Activated B cell treated with CpG ODN at 0.5 μM for 24 hours (primary cell): ENCODE measurements at regions not wholly inside any gene's neighbourhood (a gene's known extent, or its start where the extent isn't known, plus 50 kb on each side); places are given as distances from the start of the nearest gene placed in this dataset.

Source experiments
- ATAC-seq: fragments of 200-7000 bp; cut with Tn5 transposase; one replicate; pipeline ENCODE4 v1.10.0; 2021; ENCODE audit warnings: low read depth, mild to moderate bottlenecking, moderate library complexity
- CTCF ChIA-PET: fragments of 350-600 bp; sonication (Branson Sonifier 250); formaldehyde crosslinking; loops from one replicate; lab custom pipeline; 2021; ENCODE audit warnings: antibody characterized with exemption; lab: Charles Lee
- POLR2A ChIA-PET: fragments of 350-600 bp; sonication (Branson Sonifier 250); formaldehyde crosslinking; loops from one replicate; lab custom pipeline; 2021; ENCODE audit warnings: antibody characterized with exemption; lab: Charles Lee
- DNase-seq: peaks from one replicate; pipeline ENCODE4 v3.0.0; 2022
- H3K27ac Mint-ChIP-seq: one replicate; pipeline ENCODE4 v1.8.0; 2020; ENCODE audit warnings: mixed read lengths
- H3K27me3 Mint-ChIP-seq: one replicate; pipeline ENCODE4 v1.8.0; 2021; ENCODE audit warnings: mixed read lengths
- H3K36me3 Mint-ChIP-seq: one replicate; pipeline ENCODE4 v1.8.0; 2021; ENCODE audit warnings: low read depth, mixed read lengths
- H3K4me1 Mint-ChIP-seq: one replicate; pipeline ENCODE4 v1.8.0; 2021; ENCODE audit warnings: mixed read lengths
- H3K4me3 Mint-ChIP-seq: one replicate; pipeline ENCODE4 v1.8.0; 2020; ENCODE audit warnings: mild to moderate bottlenecking, mixed read lengths
- H3K9me3 Mint-ChIP-seq: one replicate; pipeline ENCODE4 v1.8.0; 2020; ENCODE audit warnings: mixed read lengths
- CTCF ChIP-seq: fragments of 200-600 bp; IDR thresholded peaks from one replicate; pipeline ENCODE4 v1.8.0; 2022; ENCODE audit warnings: antibody characterized with exemption, mild to moderate bottlenecking
- intact Hi-C: fragments of 100-400 bp; cut with micrococcal nuclease; formaldehyde crosslinking; loops from one replicate; pipeline ENCODE4 v1.15.1; 2024

DNA sequence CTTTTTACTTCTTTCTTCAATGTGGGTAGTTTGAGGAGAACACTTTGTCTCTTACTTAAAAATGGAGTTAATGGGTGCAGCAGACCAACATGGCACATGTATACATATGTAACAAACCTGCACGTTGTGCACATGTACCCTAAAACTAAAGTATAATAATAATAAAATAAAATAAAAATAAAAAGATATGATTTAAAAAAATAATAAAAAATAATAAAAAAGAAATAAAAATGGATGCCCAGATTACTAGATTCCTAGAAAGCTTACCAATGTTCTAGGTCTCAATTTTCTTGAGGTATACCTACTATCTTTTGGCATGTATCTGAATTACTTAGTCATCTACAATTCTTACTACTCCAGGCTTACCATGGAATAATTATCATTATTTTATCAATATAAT, 2001.6 kb upstream of the CDH9 start:
- H3K27ac Mint-ChIP-seq = no peak overlapping the region
- CTCF ChIA-PET = no interaction called here
- no peak for DNase-seq
- intact Hi-C loops = no loop called here
- no peak overlapping the region for H3K4me3 Mint-ChIP-seq
- H3K36me3 Mint-ChIP-seq = no peaks in the 10 kb centered on the region
- H3K27me3 Mint-ChIP-seq = no peaks in the 10 kb centered on the region
- ATAC-seq = no peak
- H3K4me1 Mint-ChIP-seq = no peaks in the 10 kb centered on the region
- H3K9me3 Mint-ChIP-seq = no peaks in the 10 kb centered on the region
- TF ChIP-seq CTCF = no peak
- POLR2A ChIA-PET = no interaction called here

DNA sequence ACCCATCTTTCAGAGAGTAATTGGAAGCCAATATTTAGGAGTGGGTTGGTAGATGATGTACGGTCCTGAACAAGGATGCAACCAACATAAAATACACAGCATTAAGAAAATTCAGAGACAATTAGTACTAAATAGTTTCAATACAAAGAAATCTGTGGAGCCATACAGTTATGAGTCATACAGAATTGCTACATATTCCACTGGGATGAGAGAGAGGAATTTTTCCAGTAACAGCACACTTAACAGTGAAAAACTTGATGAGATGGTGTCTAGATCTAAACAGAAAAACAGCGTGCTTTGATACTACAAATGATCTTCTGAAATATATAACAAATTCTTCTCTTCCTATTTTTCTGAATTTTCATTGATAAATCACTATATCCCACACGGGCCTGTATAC, 1999.3 kb upstream of the CDH9 start:
- no peak overlapping the region for H3K4me3 Mint-ChIP-seq
- H3K27ac Mint-ChIP-seq = no peak overlapping the region
- ChIA-PET POLR2A (no interaction called here), CTCF (no interaction called here)
- no peaks in the 10 kb centered on the region for H3K36me3 Mint-ChIP-seq
- H3K4me1 Mint-ChIP-seq = no peaks in the 10 kb centered on the region
- ATAC-seq (no peak), DNase-seq (no peak)
- no peaks in the 10 kb centered on the region for H3K27me3 Mint-ChIP-seq
- no peak for TF ChIP-seq CTCF
- intact Hi-C loops = no loop called here
- H3K9me3 Mint-ChIP-seq = peaks cover 6% of the 10 kb centered on the region

GRCh38 chr5:29024052-29024451, 1985.7 kb upstream of the CDH9 start:
- ChIA-PET CTCF (no interaction called here), POLR2A (no interaction called here)
- no peaks in the 10 kb centered on the region for H3K36me3 Mint-ChIP-seq
- no peak for TF ChIP-seq CTCF
- no peak overlapping the region for H3K4me3 Mint-ChIP-seq
- H3K27me3 Mint-ChIP-seq = no peaks in the 10 kb centered on the region
- H3K9me3 Mint-ChIP-seq = no peaks in the 10 kb centered on the region
- no peaks in the 10 kb centered on the region for H3K4me1 Mint-ChIP-seq
- DNase-seq (no peak), ATAC-seq (no peak)
- intact Hi-C loops = no loop called here
- no peak overlapping the region for H3K27ac Mint-ChIP-seq

GRCh38 chr5:29023541-29023940, 1985.2 kb upstream of the CDH9 start:
- intact Hi-C loops = no loop called here
- Mint-ChIP-seq H3K9me3 (no peaks in the 10 kb centered on the region), H3K4me3 (no peak overlapping the region), H3K27ac (no peak overlapping the region), H3K36me3 (no peaks in the 10 kb centered on the region), H3K27me3 (no peaks in the 10 kb centered on the region), H3K4me1 (no peaks in the 10 kb centered on the region)
- DNase-seq (no peak), ATAC-seq (no peak)
- CTCF ChIA-PET = no interaction called here
- no peak for TF ChIP-seq CTCF
- POLR2A ChIA-PET = no interaction called here

GRCh38 chr5:29017501-29017900, 1979.1 kb upstream of the CDH9 start:
- Mint-ChIP-seq H3K27me3 (no peaks in the 10 kb centered on the region), H3K36me3 (no peaks in the 10 kb centered on the region), H3K4me1 (no peaks in the 10 kb centered on the region), H3K27ac (no peak overlapping the region), H3K9me3 (peaks cover 2% of the 10 kb centered on the region), H3K4me3 (no peak overlapping the region)
- ChIA-PET POLR2A (no interaction called here), CTCF (no interaction called here)
- no peak for ATAC-seq
- intact Hi-C loops = no loop called here
- no peak for TF ChIP-seq CTCF
- no peak for DNase-seq
